ENCODE measurements at regions not wholly inside any gene's neighbourhood (a gene's known extent, or its start where the extent isn't known, plus 50 kb on each side); places are given as distances from the start of the nearest gene placed in this dataset.
"Not testable (repeated sequence)": the region's sequence is repeated elsewhere in the genome, so short reads cannot be mapped to it uniquely, and the experiment has no call there.

- H3K27me3 ChIP-seq (ENCODE audit: control insufficient read depth, insufficient read depth, low read length) = no peaks in the 10 kb centered on the region
Measured at GRCh38 chr1:67909776-67910175, 76.5 kb upstream of the GNG12 start.

GRCh38 chr1:67908250-67908936 is 75.1 kb upstream of the GNG12 start:
- DNase-seq (ENCODE audit: low read depth) = no peak

More at GRCh38 chr1:67909776-67910175, 76.5 kb upstream of the GNG12 start:
- no peak for TF ChIP-seq CTCF (IDR thresholded peaks at IDR 0.05; ENCODE audit: insufficient read depth, low read depth, low read length)
- CTCF ChIA-PET = no interaction called here
- no peak for DNase-seq (ENCODE audit: low read depth)
- POLR2A ChIA-PET = no interaction called here
- H3K36me3 ChIP-seq (ENCODE audit: control insufficient read depth, insufficient read depth, low read length) = no peaks in the 10 kb centered on the region
- H3K4me3 ChIP-seq (ENCODE audit: low read depth, low read length) = no peak overlapping the region

GRCh38 chr1:67907467-67907866 is 74.2 kb upstream of the GNG12 start:
- DNase-seq (ENCODE audit: low read depth); POLR2A ChIA-PET; H3K36me3 ChIP-seq (ENCODE audit: control insufficient read depth, insufficient read depth, low read length): not testable (repeated sequence)

More at GRCh38 chr1:67908250-67908936, 75.1 kb upstream of the GNG12 start:
- no peak for TF ChIP-seq CTCF (IDR thresholded peaks at IDR 0.05; ENCODE audit: insufficient read depth, low read depth, low read length)
- POLR2A ChIA-PET = no interaction called here
- CTCF ChIA-PET = no interaction called here
- Histone ChIP-seq H3K27me3 (ENCODE audit: control insufficient read depth, insufficient read depth, low read length) (no peaks in the 10 kb centered on the region), H3K4me3 (ENCODE audit: low read depth, low read length) (no peak overlapping the region), H3K36me3 (ENCODE audit: control insufficient read depth, insufficient read depth, low read length) (no peaks in the 10 kb centered on the region)

GRCh38 chr1:67906015-67906414 is 72.7 kb upstream of the GNG12 start:
- H3K27me3 ChIP-seq (ENCODE audit: control insufficient read depth, insufficient read depth, low read length); H3K36me3 ChIP-seq (ENCODE audit: control insufficient read depth, insufficient read depth, low read length); POLR2A ChIA-PET; H3K4me3 ChIP-seq (ENCODE audit: low read depth, low read length); CTCF ChIA-PET; DNase-seq (ENCODE audit: low read depth): not testable (repeated sequence)

More at GRCh38 chr1:67907467-67907866, 74.2 kb upstream of the GNG12 start:
- H3K27me3 ChIP-seq (ENCODE audit: control insufficient read depth, insufficient read depth, low read length); H3K4me3 ChIP-seq (ENCODE audit: low read depth, low read length); CTCF ChIA-PET: not testable (repeated sequence)

- CTCF ChIA-PET; POLR2A ChIA-PET; DNase-seq (ENCODE audit: low read depth); H3K4me3 ChIP-seq (ENCODE audit: low read depth, low read length); H3K36me3 ChIP-seq (ENCODE audit: control insufficient read depth, insufficient read depth, low read length); H3K27me3 ChIP-seq (ENCODE audit: control insufficient read depth, insufficient read depth, low read length): not testable (repeated sequence)
Measured at GRCh38 chr1:67902546-67903223, 69.4 kb upstream of the GNG12 start.

- DNase-seq (ENCODE audit: low read depth) = no peak
- ChIA-PET CTCF (interaction anchor here (0.8 kb wide), 1 partner anchor 29 kb away, joined by 3 read pairs; no protein-coding TSS in a partner anchor), POLR2A (no interaction called here)
- H3K4me3 ChIP-seq (ENCODE audit: low read depth, low read length) = no peak overlapping the region
- no peaks in the 10 kb centered on the region for H3K36me3 ChIP-seq (ENCODE audit: control insufficient read depth, insufficient read depth, low read length)
- no peaks in the 10 kb centered on the region for H3K27me3 ChIP-seq (ENCODE audit: control insufficient read depth, insufficient read depth, low read length)
- no peak for TF ChIP-seq CTCF (IDR thresholded peaks at IDR 0.05; ENCODE audit: insufficient read depth, low read depth, low read length)
Measured at GRCh38 chr1:67898033-67898726, 64.9 kb upstream of the GNG12 start.

Data from BJ (cell line).